COLO829 (cell line): ENCODE measurements at regions not wholly inside any gene's neighbourhood (a gene's known extent, or its start where the extent isn't known, plus 50 kb on each side); places are given as distances from the start of the nearest gene placed in this dataset.
A peak's percentile ranks its signal among the peaks of the same experiment; 100 is the strongest.

Experiments
- DNase-seq: peaks from one replicate; pipeline ENCODE4 v3.0.0; 2012; ENCODE audit warnings: low spot score

DNA sequence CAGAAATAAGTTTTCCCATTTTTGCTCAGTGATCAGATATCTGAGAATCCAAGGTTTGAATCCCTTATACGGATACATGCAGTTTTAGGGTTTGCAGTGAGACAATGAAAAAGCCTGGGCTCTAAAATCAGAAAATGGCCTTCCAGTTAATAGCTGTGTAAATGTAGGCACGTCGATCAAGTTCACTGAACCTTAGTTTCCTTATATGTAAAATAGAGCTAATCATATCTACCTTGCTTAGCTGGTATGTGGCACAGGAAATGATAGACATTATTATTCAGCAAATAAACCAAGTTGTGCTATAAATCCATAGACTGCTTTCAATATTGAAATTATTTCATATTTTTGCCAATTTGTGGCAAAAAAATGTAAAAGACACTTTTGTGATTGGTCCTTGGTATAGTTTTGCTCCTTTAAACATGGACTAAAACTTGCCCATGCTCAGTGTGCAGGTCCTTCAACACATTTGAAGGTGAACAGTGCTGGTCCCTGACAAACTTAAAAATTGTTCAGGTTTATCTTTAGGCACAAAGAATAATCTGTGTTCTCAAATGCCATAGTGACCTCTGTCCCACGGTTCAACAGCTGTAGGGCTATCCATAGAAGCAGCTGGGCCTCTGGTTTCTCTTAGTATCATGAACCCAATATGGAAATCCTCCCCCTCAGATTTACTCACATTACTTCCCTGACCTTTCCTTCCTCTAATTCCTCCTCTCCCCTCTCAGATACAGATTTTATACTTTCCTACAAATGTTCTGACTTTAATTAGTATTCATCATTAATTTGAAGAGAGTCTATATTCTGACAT lies 51.0 kb downstream of the CCDC54 start:
- DNase-seq: no peak

DNA sequence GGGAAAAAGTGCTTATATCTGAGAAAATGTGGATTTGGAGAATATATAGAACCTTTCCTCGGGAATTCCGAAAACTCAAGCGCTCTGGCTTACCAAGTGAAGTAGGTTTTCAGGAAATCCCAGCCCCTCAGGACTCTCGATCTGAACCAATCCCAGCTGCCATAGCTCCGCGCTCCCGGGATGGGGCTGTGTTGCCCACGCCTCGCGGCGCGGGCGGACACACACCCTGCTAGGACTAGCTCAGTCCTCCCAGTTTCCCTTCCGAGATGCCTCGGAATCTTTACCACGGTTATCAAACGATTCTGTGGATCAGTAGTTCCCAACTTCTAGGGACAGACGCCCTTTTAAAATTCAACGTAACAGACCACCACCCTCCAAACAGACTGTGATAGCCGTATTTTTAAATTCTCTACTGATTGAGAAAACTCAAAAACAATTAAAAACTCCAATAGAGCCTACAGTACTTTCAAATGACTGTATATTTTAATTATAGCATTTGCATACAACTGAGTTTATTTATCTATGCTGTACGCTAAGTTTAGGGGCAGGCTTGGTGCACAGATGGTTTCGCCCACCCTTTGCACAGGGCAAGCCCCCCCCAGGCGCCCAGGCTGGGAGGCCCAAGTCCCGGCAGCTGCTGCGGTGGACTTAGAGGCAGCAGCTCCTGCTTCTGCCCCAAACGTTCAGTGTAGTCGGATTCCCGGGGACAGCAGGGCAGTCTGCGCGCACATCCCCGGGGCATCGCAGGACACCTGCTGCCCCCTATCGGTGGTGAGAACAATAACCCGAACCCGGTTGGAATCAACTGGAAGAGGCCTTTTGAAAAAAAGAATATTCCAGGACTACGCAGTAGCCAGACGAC lies 52.3 kb downstream of the CCDC54 start:
- DNase-seq: peak; percentile 94

GRCh38 chr3:107430214-107430995 lies 53.2 kb downstream of the CCDC54 start:
- DNase-seq: no peak

DNA sequence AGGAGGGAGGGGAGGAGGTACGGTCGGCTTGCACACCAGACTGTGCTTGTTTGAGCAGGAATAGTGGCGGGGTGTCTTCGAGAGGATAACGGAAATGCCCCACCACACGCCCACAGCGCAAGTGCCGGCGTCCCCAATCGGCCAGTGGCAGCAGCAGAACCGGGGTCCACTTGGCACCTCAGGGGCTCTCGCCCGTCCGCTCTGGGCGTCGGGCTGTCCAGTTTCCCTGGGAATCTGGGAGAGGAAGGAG lies 53.7 kb downstream of the CCDC54 start:
- no peak for DNase-seq

GRCh38 chr3:107431246-107432012 lies 54.2 kb downstream of the CCDC54 start:
- DNase-seq: peak; percentile 64

- DNase-seq: no peak
Measured at GRCh38 chr3:107432013-107432515, 54.8 kb downstream of the CCDC54 start.

GRCh38 chr3:107432646-107433045 lies 55.4 kb downstream of the CCDC54 start:
- DNase-seq: no peak

GRCh38 chr3:107436029-107436428 lies 58.8 kb downstream of the CCDC54 start:
- DNase-seq: no peak

GRCh38 chr3:107438671-107439070 lies 61.4 kb downstream of the CCDC54 start:
- DNase-seq: no peak

DNA sequence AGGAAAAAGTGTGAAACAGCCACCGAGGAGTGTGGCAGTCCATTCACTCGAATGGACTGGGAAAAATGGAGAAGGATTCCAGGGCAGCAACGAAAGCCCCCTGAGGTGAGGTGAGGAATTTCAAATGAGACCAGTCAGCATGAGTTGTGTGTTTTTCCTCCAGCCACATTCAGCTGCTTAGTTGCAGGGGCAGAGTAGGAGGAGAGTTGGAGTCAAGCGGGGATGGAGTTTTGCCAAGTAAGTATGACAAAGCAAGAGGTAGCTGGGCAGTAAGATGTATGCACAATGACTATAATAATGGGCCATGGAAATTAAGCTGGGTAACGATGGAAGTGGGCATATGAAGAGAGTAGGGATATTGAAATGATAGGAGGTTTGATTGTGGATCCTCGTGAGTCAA lies 64.4 kb downstream of the CCDC54 start:
- DNase-seq: no peak

DNA sequence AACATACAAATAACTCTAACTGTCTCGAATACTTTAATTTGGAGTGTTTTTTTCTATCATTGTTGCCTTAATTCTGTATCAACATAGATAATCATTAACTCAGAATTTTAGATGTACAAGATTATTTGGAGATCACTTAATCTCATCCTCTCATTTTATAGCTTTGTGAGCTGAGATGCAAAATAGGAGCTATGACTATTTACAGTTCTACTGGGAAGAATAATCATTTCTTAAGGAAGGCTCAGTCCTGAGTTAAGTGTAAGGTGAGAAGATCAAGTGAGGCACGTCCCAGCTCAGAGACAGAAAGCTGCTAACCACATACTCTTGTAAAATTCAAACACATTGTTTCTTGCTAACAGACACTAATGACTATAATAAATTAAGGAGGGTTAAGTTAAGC lies 66.2 kb downstream of the CCDC54 start:
- no peak for DNase-seq

DNA sequence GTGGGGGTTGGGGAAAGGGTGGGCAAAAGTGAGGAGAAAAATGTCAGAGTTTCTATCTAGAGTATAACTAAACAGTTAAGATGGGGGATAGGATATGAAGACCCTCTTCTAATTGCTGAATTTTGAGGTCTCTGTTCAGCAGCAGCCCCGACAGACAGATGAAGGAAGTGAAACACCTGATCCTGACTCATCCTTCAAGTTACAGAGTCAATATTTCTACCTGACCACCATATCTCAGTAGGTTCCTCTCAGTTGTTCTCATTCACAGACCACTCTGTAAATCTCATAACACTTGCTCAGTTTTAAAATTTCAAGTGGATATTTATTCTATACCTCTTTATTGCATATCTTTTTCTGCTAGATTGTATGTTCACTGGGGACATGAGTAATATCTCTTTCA lies 69.5 kb downstream of the CCDC54 start:
- DNase-seq: no peak

DNA sequence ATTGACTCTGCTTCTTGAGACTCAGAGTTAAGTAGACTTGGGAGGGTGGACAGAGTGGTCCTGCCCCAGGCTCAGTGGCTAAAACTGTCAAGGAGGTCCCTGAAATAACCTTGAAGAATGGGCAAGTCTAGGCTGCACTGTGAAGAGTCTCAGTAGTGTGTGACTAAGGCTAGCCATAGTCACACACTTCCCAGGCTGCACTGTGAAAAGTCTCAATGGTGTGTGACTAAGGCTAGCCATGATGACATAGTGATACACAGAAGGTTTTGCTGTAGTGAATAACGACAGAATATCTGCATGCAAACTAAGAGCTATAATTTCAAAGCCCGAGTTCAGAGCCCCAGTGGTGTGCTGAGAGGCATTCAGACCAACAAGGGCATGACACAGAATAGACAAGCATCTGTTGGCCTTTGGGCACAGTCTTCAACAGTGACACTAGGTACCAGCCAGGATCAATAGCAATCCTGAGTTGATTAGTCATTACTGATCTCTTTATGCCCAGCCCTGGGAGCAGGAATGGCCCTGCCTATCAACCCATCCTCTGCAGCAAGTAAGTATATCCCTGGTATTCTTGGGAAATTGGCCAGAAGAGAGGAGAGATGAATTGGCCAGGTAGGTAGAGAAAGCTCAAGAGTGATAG lies 72.4 kb upstream of the BBX start:
- DNase-seq: no peak

GRCh38 chr3:107452436-107452835 lies 70.3 kb upstream of the BBX start:
- DNase-seq: peak; percentile 77

GRCh38 chr3:107453504-107453903 lies 69.3 kb upstream of the BBX start:
- DNase-seq: no peak

DNA sequence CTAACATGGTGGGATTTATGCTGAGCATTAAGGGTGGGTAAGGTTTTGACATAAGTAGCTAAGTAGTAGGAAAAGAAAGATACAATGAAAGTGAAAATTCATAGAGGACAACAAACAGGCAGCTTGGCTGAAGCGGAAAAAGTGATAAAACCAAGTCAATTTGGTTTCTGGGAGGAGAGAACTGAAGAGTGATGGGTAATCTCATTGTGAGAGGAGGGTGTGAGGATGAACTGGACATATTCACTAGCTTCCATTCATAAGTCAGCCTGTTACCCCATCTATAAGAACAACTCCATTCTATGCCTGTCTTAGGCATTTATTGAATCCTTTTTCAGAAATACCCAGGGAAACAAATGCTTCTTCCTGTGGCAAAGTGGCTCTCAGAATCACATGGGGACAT lies 67.1 kb upstream of the BBX start:
- no peak for DNase-seq

- no peak for DNase-seq
Measured at GRCh38 chr3:107456501-107456900, 66.3 kb upstream of the BBX start.

DNA sequence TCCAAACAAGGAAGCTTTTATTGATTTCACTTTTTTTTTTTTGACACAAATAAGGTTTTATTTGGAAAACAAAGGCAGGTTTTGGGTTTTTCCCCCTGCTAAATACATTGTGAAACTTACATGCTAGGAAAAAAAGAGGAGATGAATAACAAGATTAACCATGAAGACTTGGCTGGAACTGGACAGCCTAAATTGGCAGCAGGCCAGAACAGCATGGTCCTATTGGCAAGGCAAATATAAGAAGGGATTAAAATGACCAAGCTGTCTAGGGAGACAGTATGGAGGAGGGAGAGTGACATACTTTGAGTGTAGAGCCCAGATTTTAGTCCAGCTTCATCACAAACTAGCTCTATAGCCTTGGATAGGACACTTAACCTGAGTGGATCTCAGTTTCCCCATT lies 63.9 kb upstream of the BBX start:
- peak; percentile 34 for DNase-seq

DNA sequence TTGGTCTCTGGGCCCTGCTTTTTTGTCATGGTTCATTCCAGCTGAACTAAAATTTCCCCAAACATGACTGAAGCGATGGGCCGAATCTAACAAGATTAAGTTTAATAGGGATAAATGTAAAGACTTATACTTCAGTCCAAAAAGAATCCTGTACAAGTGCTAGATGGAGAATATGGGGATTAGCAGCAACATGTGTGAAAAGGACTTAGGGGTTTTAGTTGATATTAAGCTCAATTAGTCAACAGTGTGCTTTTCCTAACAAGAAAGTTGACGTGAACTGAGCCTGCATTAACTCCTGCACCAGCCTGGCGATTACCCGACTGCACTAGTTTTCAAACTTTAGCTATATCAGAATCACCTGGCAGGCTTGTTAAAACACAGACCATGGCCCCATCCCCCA lies 61.0 kb upstream of the BBX start:
- no peak for DNase-seq

DNA sequence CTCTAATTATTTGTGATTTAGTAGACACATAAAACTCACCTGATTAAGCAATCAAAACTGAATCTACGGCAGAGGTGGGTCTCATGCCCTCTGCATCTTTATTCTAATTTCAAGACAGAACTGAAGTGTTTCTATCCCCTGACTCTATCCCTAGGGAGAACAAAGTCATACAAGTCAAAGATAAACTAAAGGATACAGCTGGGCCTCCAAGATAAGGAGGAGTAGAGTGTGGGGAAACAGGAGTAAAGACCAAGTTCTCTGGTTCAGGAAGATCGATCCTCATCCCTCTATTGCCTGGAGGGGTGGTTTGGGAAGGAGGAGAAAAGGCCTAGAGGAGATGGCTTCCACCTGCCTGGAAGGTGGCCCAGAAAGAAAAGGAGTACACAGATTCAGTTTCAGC lies 58.7 kb upstream of the BBX start:
- DNase-seq: no peak

- no peak for DNase-seq
Measured at GRCh38 chr3:107465064-107465631, 57.6 kb upstream of the BBX start.
